ENCODE measurements at regions not wholly inside any gene's neighbourhood (a gene's known extent, or its start where the extent isn't known, plus 50 kb on each side); places are given as distances from the start of the nearest gene placed in this dataset.

DNA sequence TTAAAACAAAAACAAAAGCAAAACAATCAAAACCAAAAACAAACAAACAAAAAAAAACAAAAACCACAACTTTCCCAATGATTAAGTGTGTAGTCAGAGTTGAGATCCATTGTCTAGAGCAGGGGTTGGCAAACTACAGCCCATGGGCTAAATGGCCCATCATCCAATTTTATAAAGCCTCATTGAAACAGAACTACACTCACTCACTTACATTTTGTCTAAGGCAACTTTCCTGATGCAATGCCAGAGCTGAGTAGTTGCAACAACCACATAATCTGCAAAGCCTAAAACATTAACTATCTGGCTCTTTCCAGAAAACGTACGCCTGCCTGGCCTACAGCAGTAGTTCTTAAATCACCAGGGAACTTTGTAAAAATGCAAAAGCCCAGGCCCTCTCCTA is 124.1 kb downstream of the SOX9 start (continued):
- TF ChIP-seq, protein P1, sequence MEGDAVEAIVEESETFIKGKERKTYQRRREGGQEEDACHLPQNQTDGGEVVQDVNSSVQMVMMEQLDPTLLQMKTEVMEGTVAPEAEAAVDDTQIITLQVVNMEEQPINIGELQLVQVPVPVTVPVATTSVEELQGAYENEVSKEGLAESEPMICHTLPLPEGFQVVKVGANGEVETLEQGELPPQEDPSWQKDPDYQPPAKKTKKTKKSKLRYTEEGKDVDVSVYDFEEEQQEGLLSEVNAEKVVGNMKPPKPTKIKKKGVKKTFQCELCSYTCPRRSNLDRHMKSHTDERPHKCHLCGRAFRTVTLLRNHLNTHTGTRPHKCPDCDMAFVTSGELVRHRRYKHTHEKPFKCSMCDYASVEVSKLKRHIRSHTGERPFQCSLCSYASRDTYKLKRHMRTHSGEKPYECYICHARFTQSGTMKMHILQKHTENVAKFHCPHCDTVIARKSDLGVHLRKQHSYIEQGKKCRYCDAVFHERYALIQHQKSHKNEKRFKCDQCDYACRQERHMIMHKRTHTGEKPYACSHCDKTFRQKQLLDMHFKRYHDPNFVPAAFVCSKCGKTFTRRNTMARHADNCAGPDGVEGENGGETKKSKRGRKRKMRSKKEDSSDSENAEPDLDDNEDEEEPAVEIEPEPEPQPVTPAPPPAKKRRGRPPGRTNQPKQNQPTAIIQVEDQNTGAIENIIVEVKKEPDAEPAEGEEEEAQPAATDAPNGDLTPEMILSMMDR (conservative IDR thresholded peaks at IDR 0.05; ENCODE audit: low read depth in 2 of 2): no peak

DNA sequence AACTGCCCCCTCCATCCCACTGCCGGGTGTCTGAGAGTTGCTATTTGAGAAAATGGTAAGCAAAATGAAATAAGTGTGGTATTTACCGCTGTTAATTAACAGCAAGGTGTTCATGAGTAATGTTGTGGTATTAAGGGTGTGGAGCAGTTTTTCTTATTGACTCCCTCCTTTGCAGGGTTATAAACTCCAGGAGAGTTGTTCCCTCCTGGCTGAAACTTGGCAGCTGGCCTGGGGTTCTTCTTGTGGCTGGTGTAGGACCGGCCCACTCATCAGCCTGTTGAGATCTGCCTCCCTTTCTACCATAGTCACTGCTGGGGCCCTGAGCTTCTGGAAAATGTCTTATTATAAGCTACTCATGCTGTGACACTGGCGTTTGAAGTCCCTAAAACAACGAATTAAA is 128.6 kb downstream of the SOX9 start:
- peaks cover 4% of the 10 kb centered on the region for H3K27me3 Mint-ChIP-seq (ENCODE audit: insufficient read depth, low read depth, poor library complexity)
- TF ChIP-seq, protein P2, sequence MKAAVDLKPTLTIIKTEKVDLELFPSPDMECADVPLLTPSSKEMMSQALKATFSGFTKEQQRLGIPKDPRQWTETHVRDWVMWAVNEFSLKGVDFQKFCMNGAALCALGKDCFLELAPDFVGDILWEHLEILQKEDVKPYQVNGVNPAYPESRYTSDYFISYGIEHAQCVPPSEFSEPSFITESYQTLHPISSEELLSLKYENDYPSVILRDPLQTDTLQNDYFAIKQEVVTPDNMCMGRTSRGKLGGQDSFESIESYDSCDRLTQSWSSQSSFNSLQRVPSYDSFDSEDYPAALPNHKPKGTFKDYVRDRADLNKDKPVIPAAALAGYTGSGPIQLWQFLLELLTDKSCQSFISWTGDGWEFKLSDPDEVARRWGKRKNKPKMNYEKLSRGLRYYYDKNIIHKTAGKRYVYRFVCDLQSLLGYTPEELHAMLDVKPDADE (IDR thresholded peaks at IDR 0.05): no peak
- TF ChIP-seq EZH2phosphoT487 (IDR thresholded peaks at IDR 0.05; ENCODE audit: unreplicated experiment) (no peak), JUNB (IDR thresholded peaks at IDR 0.05; ENCODE audit: unreplicated experiment) (no peak), ZNF114 (CRISPR knock-in tag; IDR thresholded peaks at IDR 0.05) (no peak), CREB1 (CRISPR knock-in tag; IDR thresholded peaks at IDR 0.05; ENCODE audit: low read depth) (no peak), STAT1 (IDR thresholded peaks at IDR 0.05; ENCODE audit: unreplicated experiment) (no peak), EZH2 (IDR thresholded peaks at IDR 0.05; ENCODE audit: low read depth, unreplicated experiment) (no peak), POLR2AphosphoS5 (IDR thresholded peaks at IDR 0.05; ENCODE audit: low read depth) (no peak)
- TF ChIP-seq, protein P3, sequence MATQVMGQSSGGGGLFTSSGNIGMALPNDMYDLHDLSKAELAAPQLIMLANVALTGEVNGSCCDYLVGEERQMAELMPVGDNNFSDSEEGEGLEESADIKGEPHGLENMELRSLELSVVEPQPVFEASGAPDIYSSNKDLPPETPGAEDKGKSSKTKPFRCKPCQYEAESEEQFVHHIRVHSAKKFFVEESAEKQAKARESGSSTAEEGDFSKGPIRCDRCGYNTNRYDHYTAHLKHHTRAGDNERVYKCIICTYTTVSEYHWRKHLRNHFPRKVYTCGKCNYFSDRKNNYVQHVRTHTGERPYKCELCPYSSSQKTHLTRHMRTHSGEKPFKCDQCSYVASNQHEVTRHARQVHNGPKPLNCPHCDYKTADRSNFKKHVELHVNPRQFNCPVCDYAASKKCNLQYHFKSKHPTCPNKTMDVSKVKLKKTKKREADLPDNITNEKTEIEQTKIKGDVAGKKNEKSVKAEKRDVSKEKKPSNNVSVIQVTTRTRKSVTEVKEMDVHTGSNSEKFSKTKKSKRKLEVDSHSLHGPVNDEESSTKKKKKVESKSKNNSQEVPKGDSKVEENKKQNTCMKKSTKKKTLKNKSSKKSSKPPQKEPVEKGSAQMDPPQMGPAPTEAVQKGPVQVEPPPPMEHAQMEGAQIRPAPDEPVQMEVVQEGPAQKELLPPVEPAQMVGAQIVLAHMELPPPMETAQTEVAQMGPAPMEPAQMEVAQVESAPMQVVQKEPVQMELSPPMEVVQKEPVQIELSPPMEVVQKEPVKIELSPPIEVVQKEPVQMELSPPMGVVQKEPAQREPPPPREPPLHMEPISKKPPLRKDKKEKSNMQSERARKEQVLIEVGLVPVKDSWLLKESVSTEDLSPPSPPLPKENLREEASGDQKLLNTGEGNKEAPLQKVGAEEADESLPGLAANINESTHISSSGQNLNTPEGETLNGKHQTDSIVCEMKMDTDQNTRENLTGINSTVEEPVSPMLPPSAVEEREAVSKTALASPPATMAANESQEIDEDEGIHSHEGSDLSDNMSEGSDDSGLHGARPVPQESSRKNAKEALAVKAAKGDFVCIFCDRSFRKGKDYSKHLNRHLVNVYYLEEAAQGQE (IDR thresholded peaks at IDR 0.05; ENCODE audit: unreplicated experiment): no peak
- TF ChIP-seq, protein P1 (conservative IDR thresholded peaks at IDR 0.05; ENCODE audit: low read depth in 2 of 2): no peak
- TF ChIP-seq, protein P4, sequence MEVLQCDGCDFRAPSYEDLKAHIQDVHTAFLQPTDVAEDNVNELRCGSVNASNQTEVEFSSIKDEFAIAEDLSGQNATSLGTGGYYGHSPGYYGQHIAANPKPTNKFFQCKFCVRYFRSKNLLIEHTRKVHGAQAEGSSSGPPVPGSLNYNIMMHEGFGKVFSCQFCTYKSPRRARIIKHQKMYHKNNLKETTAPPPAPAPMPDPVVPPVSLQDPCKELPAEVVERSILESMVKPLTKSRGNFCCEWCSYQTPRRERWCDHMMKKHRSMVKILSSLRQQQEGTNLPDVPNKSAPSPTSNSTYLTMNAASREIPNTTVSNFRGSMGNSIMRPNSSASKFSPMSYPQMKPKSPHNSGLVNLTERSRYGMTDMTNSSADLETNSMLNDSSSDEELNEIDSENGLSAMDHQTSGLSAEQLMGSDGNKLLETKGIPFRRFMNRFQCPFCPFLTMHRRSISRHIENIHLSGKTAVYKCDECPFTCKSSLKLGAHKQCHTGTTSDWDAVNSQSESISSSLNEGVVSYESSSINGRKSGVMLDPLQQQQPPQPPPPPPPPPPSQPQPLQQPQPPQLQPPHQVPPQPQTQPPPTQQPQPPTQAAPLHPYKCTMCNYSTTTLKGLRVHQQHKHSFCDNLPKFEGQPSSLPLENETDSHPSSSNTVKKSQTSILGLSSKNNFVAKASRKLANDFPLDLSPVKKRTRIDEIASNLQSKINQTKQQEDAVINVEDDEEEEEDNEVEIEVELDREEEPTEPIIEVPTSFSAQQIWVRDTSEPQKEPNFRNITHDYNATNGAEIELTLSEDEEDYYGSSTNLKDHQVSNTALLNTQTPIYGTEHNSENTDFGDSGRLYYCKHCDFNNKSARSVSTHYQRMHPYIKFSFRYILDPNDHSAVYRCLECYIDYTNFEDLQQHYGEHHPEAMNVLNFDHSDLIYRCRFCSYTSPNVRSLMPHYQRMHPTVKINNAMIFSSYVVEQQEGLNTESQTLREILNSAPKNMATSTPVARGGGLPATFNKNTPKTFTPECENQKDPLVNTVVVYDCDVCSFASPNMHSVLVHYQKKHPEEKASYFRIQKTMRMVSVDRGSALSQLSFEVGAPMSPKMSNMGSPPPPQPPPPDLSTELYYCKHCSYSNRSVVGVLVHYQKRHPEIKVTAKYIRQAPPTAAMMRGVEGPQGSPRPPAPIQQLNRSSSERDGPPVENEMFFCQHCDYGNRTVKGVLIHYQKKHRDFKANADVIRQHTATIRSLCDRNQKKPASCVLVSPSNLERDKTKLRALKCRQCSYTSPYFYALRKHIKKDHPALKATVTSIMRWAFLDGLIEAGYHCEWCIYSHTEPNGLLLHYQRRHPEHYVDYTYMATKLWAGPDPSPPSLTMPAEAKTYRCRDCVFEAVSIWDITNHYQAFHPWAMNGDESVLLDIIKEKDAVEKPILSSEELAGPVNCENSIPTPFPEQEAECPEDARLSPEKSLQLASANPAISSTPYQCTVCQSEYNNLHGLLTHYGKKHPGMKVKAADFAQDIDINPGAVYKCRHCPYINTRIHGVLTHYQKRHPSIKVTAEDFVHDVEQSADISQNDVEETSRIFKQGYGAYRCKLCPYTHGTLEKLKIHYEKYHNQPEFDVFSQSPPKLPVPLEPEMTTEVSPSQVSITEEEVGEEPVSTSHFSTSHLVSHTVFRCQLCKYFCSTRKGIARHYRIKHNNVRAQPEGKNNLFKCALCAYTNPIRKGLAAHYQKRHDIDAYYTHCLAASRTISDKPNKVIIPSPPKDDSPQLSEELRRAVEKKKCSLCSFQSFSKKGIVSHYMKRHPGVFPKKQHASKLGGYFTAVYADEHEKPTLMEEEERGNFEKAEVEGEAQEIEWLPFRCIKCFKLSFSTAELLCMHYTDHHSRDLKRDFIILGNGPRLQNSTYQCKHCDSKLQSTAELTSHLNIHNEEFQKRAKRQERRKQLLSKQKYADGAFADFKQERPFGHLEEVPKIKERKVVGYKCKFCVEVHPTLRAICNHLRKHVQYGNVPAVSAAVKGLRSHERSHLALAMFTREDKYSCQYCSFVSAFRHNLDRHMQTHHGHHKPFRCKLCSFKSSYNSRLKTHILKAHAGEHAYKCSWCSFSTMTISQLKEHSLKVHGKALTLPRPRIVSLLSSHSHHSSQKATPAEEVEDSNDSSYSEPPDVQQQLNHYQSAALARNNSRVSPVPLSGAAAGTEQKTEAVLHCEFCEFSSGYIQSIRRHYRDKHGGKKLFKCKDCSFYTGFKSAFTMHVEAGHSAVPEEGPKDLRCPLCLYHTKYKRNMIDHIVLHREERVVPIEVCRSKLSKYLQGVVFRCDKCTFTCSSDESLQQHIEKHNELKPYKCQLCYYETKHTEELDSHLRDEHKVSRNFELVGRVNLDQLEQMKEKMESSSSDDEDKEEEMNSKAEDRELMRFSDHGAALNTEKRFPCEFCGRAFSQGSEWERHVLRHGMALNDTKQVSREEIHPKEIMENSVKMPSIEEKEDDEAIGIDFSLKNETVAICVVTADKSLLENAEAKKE (CRISPR knock-in tag; IDR thresholded peaks at IDR 0.05): no peak

More for the DNA sequence above, 128.6 kb downstream of the SOX9 start:
- Mint-ChIP-seq H3K4me1 (peaks cover 6% of the 10 kb centered on the region), H3K36me3 (ENCODE audit: low read depth) (no peaks in the 10 kb centered on the region), H3K9me3 (peaks cover under 1% of the 10 kb centered on the region; the same call in 2 of the 3 replicates), H3K27ac (no peak overlapping the region), H3K4me3 (no peak overlapping the region)
- Histone ChIP-seq H3K36me3 (ENCODE audit: insufficient read depth) (no peaks in the 10 kb centered on the region), H3F3A (replicated peaks; ENCODE audit: low read depth) (no peaks in the 10 kb centered on the region), H3K79me2 (replicated peaks; ENCODE audit: insufficient read depth) (no peaks in the 10 kb centered on the region), H3K9me2 (ENCODE audit: insufficient read depth) (peaks cover 18% of the 10 kb centered on the region; the same call in 1 of the 2 replicates), H3K27ac (ENCODE audit: low read depth) (no peak overlapping the region), H3K4me2 (no peak overlapping the region), H2AFZ (no peak overlapping the region), H4K20me1 (replicated peaks; ENCODE audit: insufficient read depth) (no peaks in the 10 kb centered on the region), H3K4me1 (ENCODE audit: insufficient read depth) (no peaks in the 10 kb centered on the region), H3K27me3 (ENCODE audit: insufficient read depth) (no peaks in the 10 kb centered on the region), H3K4me3 (no peak overlapping the region)
- DNase-seq (ENCODE audit: low spot score) (no peak), ATAC-seq (no peak)

Measured in GM23338 (cell line).